IMR-90 (cell line): ENCODE measurements at regions not wholly inside any gene's neighbourhood (a gene's known extent, or its start where the extent isn't known, plus 50 kb on each side); places are given as distances from the start of the nearest gene placed in this dataset.

Experiments used
- ATAC-seq: fragments of 200-7000 bp; cut with Tn5 transposase; 2 replicates; pipeline ENCODE4 v1.9.1; 2020; ENCODE audit warnings: low read depth, mild to moderate bottlenecking, moderate library complexity
- BruUV-seq: library from RNA; stranded (reverse); fragments of 400-500 nt; replicated peaks from 2 replicates; lab custom pipeline; 2021; lab: Mats Ljungman, UMichigan
- CTCF ChIA-PET: fragments of 300-600 bp; formaldehyde crosslinking; extraction: SDS; loops from one replicate; lab custom pipeline; 2021; ENCODE audit warnings: antibody characterized with exemption; lab: Yijun Ruan, JAX
- POLR2A ChIA-PET: fragments of 300-600 bp; sonication (Branson Sonifier 250); formaldehyde crosslinking; loops from one replicate; lab custom pipeline; 2022; ENCODE audit warnings: antibody characterized with exemption; ENCODE audit not compliant: unreplicated experiment; lab: Charles Lee
- DNase-seq: peaks from one replicate; pipeline ENCODE4 v3.0.0; 2013
- H2AFZ ChIP-seq: replicated peaks from 2 replicates; pipeline ENCODE3; 2013; ENCODE audit warnings: low read length, mild to moderate bottlenecking; ENCODE audit not compliant: poor library complexity
- H2AK5ac ChIP-seq: 2 replicates; pipeline ENCODE4 v1.6.1; 2013; ENCODE audit warnings: low read depth, low read length, inconsistent platforms
- H2AK9ac ChIP-seq: replicated peaks from 2 replicates; pipeline ENCODE3; 2013; ENCODE audit warnings: mild to moderate bottlenecking, low read depth, low read length, moderate library complexity; ENCODE audit not compliant: poor library complexity
- H2BK120ac ChIP-seq: 2 replicates; pipeline ENCODE4 v1.6.1; 2013; ENCODE audit warnings: low read depth, low read length, inconsistent platforms
- H2BK15ac ChIP-seq: 3 replicates; pipeline ENCODE4 v1.6.1; 2013; ENCODE audit warnings: low read depth, low read length, inconsistent platforms
- H2BK20ac ChIP-seq: 2 replicates; pipeline ENCODE4 v1.6.1; 2013; ENCODE audit warnings: low read depth, mild to moderate bottlenecking, inconsistent platforms, low read length, moderate library complexity
- H2BK5ac ChIP-seq: 2 replicates; pipeline ENCODE4 v1.6.1; 2013; ENCODE audit warnings: mild to moderate bottlenecking, low read depth, low read length, inconsistent platforms; ENCODE audit not compliant: poor library complexity, severe bottlenecking
- H3K14ac ChIP-seq: replicated peaks from 2 replicates; pipeline ENCODE4 v1.6.1; 2013; ENCODE audit warnings: low read depth, low read length, inconsistent platforms
- H3K18ac ChIP-seq: 2 replicates; pipeline ENCODE4 v1.6.1; 2013; ENCODE audit warnings: low read depth, low read length, control low read depth
- H3K23ac ChIP-seq: 2 replicates; pipeline ENCODE4 v1.6.1; 2013; ENCODE audit warnings: low read depth, low read length, inconsistent platforms
- H3K27ac ChIP-seq: 2 replicates; pipeline ENCODE4 v1.5.1; 2013; ENCODE audit warnings: mild to moderate bottlenecking, control low read depth, low read length; ENCODE audit not compliant: insufficient read depth
- H3K27me3 ChIP-seq: 2 replicates; pipeline ENCODE4 v1.6.1; 2013; ENCODE audit warnings: low read length; ENCODE audit not compliant: control insufficient read depth, insufficient read depth
- H3K36me3 ChIP-seq: 2 replicates; pipeline ENCODE4 v1.6.1; 2013; ENCODE audit warnings: low read length, mixed read lengths; ENCODE audit not compliant: control insufficient read depth, insufficient read depth
- H3K4ac ChIP-seq: 2 replicates; pipeline ENCODE4 v1.6.1; 2013; ENCODE audit warnings: low read depth, low read length, inconsistent platforms
- H3K4me1 ChIP-seq: 2 replicates; pipeline ENCODE4 v1.6.1; 2013; ENCODE audit warnings: low read length, mixed read lengths; ENCODE audit not compliant: control insufficient read depth, insufficient read depth
- H3K4me2 ChIP-seq: 2 replicates; pipeline ENCODE4 v1.6.1; 2013; ENCODE audit warnings: low read depth, mild to moderate bottlenecking, control low read depth, low read length, moderate library complexity
- H3K4me3 ChIP-seq: 2 replicates; pipeline ENCODE4 v1.5.1; 2013; ENCODE audit warnings: low read depth, mild to moderate bottlenecking, control low read depth, low read length, moderate library complexity; ENCODE audit not compliant: insufficient read depth
- H3K56ac ChIP-seq: 2 replicates; pipeline ENCODE4 v1.6.1; 2013; ENCODE audit warnings: low read length, inconsistent platforms; ENCODE audit not compliant: insufficient read depth; ENCODE audit errors: extremely low read depth
- H3K79me1 ChIP-seq, 2 experiments: 2 replicates each; pipeline ENCODE4 v1.6.1; 2013; ENCODE audit warnings: low read length in 2 of 2, inconsistent platforms in 1 of 2, low read depth in 1 of 2
- H3K9ac ChIP-seq: 2 replicates; pipeline ENCODE4 v1.6.1; 2013; ENCODE audit warnings: low read depth, low read length, control low read depth
- H3K9me1 ChIP-seq: 2 replicates; pipeline ENCODE4 v1.6.1; 2013; ENCODE audit warnings: low read length, inconsistent platforms; ENCODE audit not compliant: insufficient read depth
- H3K9me3 ChIP-seq: 2 replicates; pipeline ENCODE4 v1.6.1; 2013; ENCODE audit warnings: low read length; ENCODE audit not compliant: control insufficient read depth, insufficient read depth
- H4K20me1 ChIP-seq: 2 replicates; pipeline ENCODE4 v1.6.1; 2013; ENCODE audit warnings: low read length, inconsistent platforms; ENCODE audit not compliant: insufficient read depth
- H4K5ac ChIP-seq: 2 replicates; pipeline ENCODE4 v1.6.1; 2013; ENCODE audit warnings: mild to moderate bottlenecking, low read depth, low read length, control low read depth
- H4K8ac ChIP-seq, 2 experiments: 2 replicates each; pipeline ENCODE4 v1.6.1; 2013; ENCODE audit warnings: low read depth in 2 of 2, low read length in 2 of 2, control low read depth in 1 of 2, inconsistent platforms in 1 of 2
- H4K91ac ChIP-seq: 2 replicates; pipeline ENCODE4 v1.6.1; 2013; ENCODE audit warnings: low read depth, low read length, inconsistent platforms; ENCODE audit not compliant: insufficient read depth
- BHLHE40 ChIP-seq: fragments of 150-350 bp; IDR thresholded peaks from 2 replicates; pipeline ENCODE4 v1.6.1; 2016; ENCODE audit warnings: mild to moderate bottlenecking, low read depth, low read length
- MAZ ChIP-seq: IDR thresholded peaks from 2 replicates; pipeline ENCODE4 v1.6.1; 2012; ENCODE audit warnings: low read depth, mild to moderate bottlenecking, low read length, improper control_type of control experiment, moderate library complexity, borderline replicate concordance
- MXI1 ChIP-seq: IDR thresholded peaks from 2 replicates; pipeline ENCODE4 v1.6.1; 2012; ENCODE audit warnings: low read depth, mild to moderate bottlenecking, low read length, moderate library complexity, borderline replicate concordance
- WGBS, 2 experiments: methylation state at CpG; one replicate each; pipeline versions ENCODE4 v1.1.5 to v1.1.7; 2013; ENCODE audit warnings: missing lambda C conversion rate in 2 of 2; ENCODE audit not compliant: insufficient read length in 1 of 2; ENCODE audit errors: extremely low coverage in 2 of 2; 5-methylcytosine and 5-hydroxymethylcytosine counted together
- dilution Hi-C: fragments of 300-500 bp; cut with HindIII; formaldehyde crosslinking; loops from one replicate; pipeline ENCODE4 v1.14.3; 2018; ENCODE audit warnings: low sequenced_read_pairs; ENCODE audit not compliant: unreplicated experiment
- in situ Hi-C: fragments of 300-500 bp; cut with MboI; formaldehyde crosslinking; loops from 3 replicates; pipeline ENCODE4 v1.14.3; 2019; ENCODE audit warnings: low sequenced_read_pairs, inconsistent platforms, mixed read lengths
- intact Hi-C: fragments of 100-400 bp; cut with micrococcal nuclease; formaldehyde crosslinking; loops from 2 replicates; pipeline ENCODE4 v1.10.0; 2022
- TF ChIP-seq, protein P1 (sequence below): conservative IDR thresholded peaks from 2 replicates; pipeline ENCODE4 v1.5.1; 2012; ENCODE audit warnings: mild to moderate bottlenecking, low read depth, low read length, improper control_type of control experiment

DNA sequence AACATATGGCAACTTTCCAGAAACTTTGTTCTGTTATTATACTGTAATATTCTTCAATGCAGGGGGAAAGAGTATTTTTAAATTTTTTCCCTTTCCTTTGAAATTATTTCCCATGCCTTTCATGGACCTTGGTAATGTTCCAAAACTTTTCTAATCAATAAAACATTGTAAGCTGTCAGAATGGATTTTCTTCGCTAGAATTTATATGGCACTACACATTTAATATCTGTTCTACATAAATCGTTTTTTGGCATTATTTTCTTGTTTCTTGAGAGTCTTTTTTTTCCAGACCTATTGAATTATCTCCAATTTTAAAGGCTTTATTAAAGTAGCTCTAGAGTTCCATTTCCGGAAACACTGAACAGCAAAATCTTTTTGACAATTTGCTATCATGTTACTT is 249.0 kb downstream of the TMEM167A start:
- no TSS peak for BruUV-seq
- TF ChIP-seq BHLHE40 (no peak), MAZ (no peak), MXI1 (no peak)
- TF ChIP-seq, protein P1, sequence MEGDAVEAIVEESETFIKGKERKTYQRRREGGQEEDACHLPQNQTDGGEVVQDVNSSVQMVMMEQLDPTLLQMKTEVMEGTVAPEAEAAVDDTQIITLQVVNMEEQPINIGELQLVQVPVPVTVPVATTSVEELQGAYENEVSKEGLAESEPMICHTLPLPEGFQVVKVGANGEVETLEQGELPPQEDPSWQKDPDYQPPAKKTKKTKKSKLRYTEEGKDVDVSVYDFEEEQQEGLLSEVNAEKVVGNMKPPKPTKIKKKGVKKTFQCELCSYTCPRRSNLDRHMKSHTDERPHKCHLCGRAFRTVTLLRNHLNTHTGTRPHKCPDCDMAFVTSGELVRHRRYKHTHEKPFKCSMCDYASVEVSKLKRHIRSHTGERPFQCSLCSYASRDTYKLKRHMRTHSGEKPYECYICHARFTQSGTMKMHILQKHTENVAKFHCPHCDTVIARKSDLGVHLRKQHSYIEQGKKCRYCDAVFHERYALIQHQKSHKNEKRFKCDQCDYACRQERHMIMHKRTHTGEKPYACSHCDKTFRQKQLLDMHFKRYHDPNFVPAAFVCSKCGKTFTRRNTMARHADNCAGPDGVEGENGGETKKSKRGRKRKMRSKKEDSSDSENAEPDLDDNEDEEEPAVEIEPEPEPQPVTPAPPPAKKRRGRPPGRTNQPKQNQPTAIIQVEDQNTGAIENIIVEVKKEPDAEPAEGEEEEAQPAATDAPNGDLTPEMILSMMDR: no peak
- Histone ChIP-seq H4K5ac (no peak overlapping the region), H3K18ac (no peak overlapping the region), H3K27me3 (no peaks in the 10 kb centered on the region), H2AFZ (no peak overlapping the region), H3K23ac (no peak overlapping the region), H2BK120ac (no peak overlapping the region), H3K9me1 (no peaks in the 10 kb centered on the region), H3K9me3 (no peaks in the 10 kb centered on the region), H3K9ac (no peak overlapping the region), H2AK5ac (no peak overlapping the region), H2AK9ac (no peak overlapping the region), H2BK15ac (no peak overlapping the region), H2BK20ac (no peak overlapping the region), H4K20me1 (no peaks in the 10 kb centered on the region), H3K4me2 (no peak overlapping the region), H4K91ac (no peak overlapping the region), H3K36me3 (no peaks in the 10 kb centered on the region), H3K4me1 (no peaks in the 10 kb centered on the region), H3K14ac (no peak overlapping the region), H3K56ac (no peak overlapping the region), H3K27ac (no peak overlapping the region), H3K4ac (no peak overlapping the region), H3K4me3 (no peak overlapping the region), H4K8ac (no peak overlapping the region), H3K79me1 (no peaks in the 10 kb centered on the region), H2BK5ac (no peak overlapping the region)
- ChIA-PET POLR2A (no interaction called here), CTCF (no interaction called here)
- intact Hi-C loops (no loop called here), in situ Hi-C loops (no loop called here), dilution Hi-C loops (no loop called here)
- DNase-seq: no peak
- no CpG with 5 or more reads among the region's 3 CpGs for WGBS, 2 experiments
- ATAC-seq: no peak
